ENCODE measurements at regions not wholly inside any gene's neighbourhood (a gene's known extent, or its start where the extent isn't known, plus 50 kb on each side); places are given as distances from the start of the nearest gene placed in this dataset.

- no peak for DNase-seq
Measured at GRCh38 chr5:117880932-117881331, 1107.4 kb downstream of the DTWD2 start.

- no peak for DNase-seq
Measured at GRCh38 chr5:117877731-117878130, 1110.6 kb downstream of the DTWD2 start.

GRCh38 chr5:117872798-117873368 is 1115.5 kb downstream of the DTWD2 start:
- DNase-seq: no peak

- no peak for DNase-seq
Measured at GRCh38 chr5:117869596-117869995, 1118.8 kb downstream of the DTWD2 start.

- DNase-seq: no peak
Measured at GRCh38 chr5:117863586-117864296, 1124.6 kb downstream of the DTWD2 start.

- no peak for DNase-seq
Measured at GRCh38 chr5:117860550-117860949, 1127.8 kb downstream of the DTWD2 start.

GRCh38 chr5:117859176-117859575 is 1129.2 kb downstream of the DTWD2 start:
- DNase-seq: no peak

GRCh38 chr5:117856713-117857112 is 1131.6 kb downstream of the DTWD2 start:
- no peak for DNase-seq

- DNase-seq: no peak
Measured at GRCh38 chr5:117837786-117838185, 1150.6 kb downstream of the DTWD2 start.

- DNase-seq: no peak
Measured at GRCh38 chr5:117833691-117834090, 1154.7 kb downstream of the DTWD2 start.

- DNase-seq: no peak
Measured at GRCh38 chr5:117829646-117830045, 1158.7 kb downstream of the DTWD2 start.

GRCh38 chr5:117813850-117814249 is 1174.5 kb downstream of the DTWD2 start:
- no peak for DNase-seq

GRCh38 chr5:117812861-117813260 is 1175.5 kb downstream of the DTWD2 start:
- DNase-seq: no peak

- DNase-seq: no peak
Measured at GRCh38 chr5:117809251-117809650, 1179.1 kb downstream of the DTWD2 start.

- no peak for DNase-seq
Measured at GRCh38 chr5:117805058-117805457, 1183.3 kb downstream of the DTWD2 start.

GRCh38 chr5:117803533-117803932 is 1184.8 kb downstream of the DTWD2 start:
- DNase-seq: no peak

GRCh38 chr5:117801583-117801982 is 1186.8 kb downstream of the DTWD2 start:
- DNase-seq: no peak

- no peak for DNase-seq
Measured at GRCh38 chr5:117800261-117800660, 1188.1 kb downstream of the DTWD2 start.

GRCh38 chr5:117794847-117795246 is 1193.5 kb downstream of the DTWD2 start:
- DNase-seq: no peak

GRCh38 chr5:117793963-117794362 is 1194.4 kb downstream of the DTWD2 start:
- DNase-seq: no peak

GRCh38 chr5:117792476-117792875 is 1195.9 kb downstream of the DTWD2 start:
- DNase-seq: no peak

GRCh38 chr5:117788596-117788995 is 1199.8 kb downstream of the DTWD2 start:
- DNase-seq: no peak

- DNase-seq: no peak
Measured at GRCh38 chr5:117779171-117779570, 1204.5 kb upstream of the SEMA6A start.

GRCh38 chr5:117776977-117777376 is 1202.4 kb upstream of the SEMA6A start:
- no peak for DNase-seq

GRCh38 chr5:117769877-117770276 is 1195.3 kb upstream of the SEMA6A start:
- DNase-seq: no peak

All from CD4-positive, alpha-beta T cell treated with Interleukin-17A for 4 hours (primary cell).